OCI-LY7 (cell line): ENCODE measurements at regions not wholly inside any gene's neighbourhood (a gene's known extent, or its start where the extent isn't known, plus 50 kb on each side); places are given as distances from the start of the nearest gene placed in this dataset.
A peak's percentile ranks its signal among the peaks of the same experiment; 100 is the strongest.

Experiments used
- BruUV-seq: library from RNA; stranded (reverse); fragments of 400-500 nt; replicated peaks from 2 replicates; lab custom pipeline; 2021; lab: Mats Ljungman, UMichigan
- CTCF ChIA-PET: fragments of 300-600 bp; sonication (Branson Sonifier 250); formaldehyde crosslinking; loops from one replicate; lab custom pipeline; 2022; ENCODE audit warnings: antibody characterized with exemption; ENCODE audit not compliant: unreplicated experiment; lab: Charles Lee
- POLR2A ChIA-PET: fragments of 300-600 bp; sonication (Branson Sonifier 250); formaldehyde crosslinking; loops from one replicate; lab custom pipeline; 2022; ENCODE audit warnings: antibody characterized with exemption; lab: Charles Lee
- DNase-seq: peaks from one replicate; pipeline ENCODE4 v3.0.0-alpha.2; 2015; ENCODE audit warnings: low spot score
- H2AFZ ChIP-seq: fragments of 200-600 bp; sonication (generic), shearing (Covaris generic); 2 replicates; pipeline ENCODE4 v1.6.1; 2014; ENCODE audit warnings: mild to moderate bottlenecking, antibody characterized with exemption, low read length, moderate library complexity
- H3K27ac ChIP-seq: fragments of 200-600 bp; sonication (generic); 2 replicates; pipeline ENCODE4 v1.5.1; 2014; ENCODE audit warnings: mixed run types, low read depth, mild to moderate bottlenecking, moderate library complexity, low read length, inconsistent platforms; ENCODE audit not compliant: poor library complexity, severe bottlenecking
- H3K36me3 ChIP-seq: fragments of 200-600 bp; sonication (generic); 2 replicates; pipeline ENCODE4 v1.6.1; 2014; ENCODE audit warnings: mild to moderate bottlenecking, antibody characterized with exemption, low read length, moderate library complexity, mixed read lengths; ENCODE audit not compliant: insufficient read depth
- H3K4me1 ChIP-seq: fragments of 200-600 bp; sonication (generic); 2 replicates; pipeline ENCODE4 v1.5.1; 2014; ENCODE audit warnings: mild to moderate bottlenecking, low read length; ENCODE audit not compliant: insufficient read depth, poor library complexity, severe bottlenecking
- H3K4me2 ChIP-seq: fragments of 200-600 bp; sonication (generic); 2 replicates; pipeline ENCODE4 v1.6.1; 2014; ENCODE audit warnings: mild to moderate bottlenecking, low read length
- H3K4me3 ChIP-seq: fragments of 200-600 bp; sonication (generic); 2 replicates; pipeline ENCODE4 v1.5.1; 2014; ENCODE audit warnings: mild to moderate bottlenecking, low read depth, low read length; ENCODE audit not compliant: poor library complexity, severe bottlenecking
- H3K79me2 ChIP-seq: fragments of 200-600 bp; sonication (generic); 2 replicates; pipeline ENCODE4 v1.6.1; 2016; ENCODE audit warnings: low read depth, mild to moderate bottlenecking, low read length, moderate library complexity, mixed read lengths; ENCODE audit not compliant: insufficient read depth
- H3K9me2 ChIP-seq: fragments of 200-600 bp; sonication (generic); 2 replicates; pipeline ENCODE4 v1.6.1; 2016; ENCODE audit warnings: mild to moderate bottlenecking, low read length, mixed read lengths; ENCODE audit not compliant: insufficient read depth
- H3K9me3 ChIP-seq: fragments of 200-600 bp; sonication (generic); 2 replicates; pipeline ENCODE4 v1.6.1; 2014; ENCODE audit warnings: mild to moderate bottlenecking, mixed run types, low read length, mixed read lengths
- H4K20me1 ChIP-seq: fragments of 200-600 bp; sonication (generic); 2 replicates; pipeline ENCODE4 v1.6.1; 2014; ENCODE audit warnings: mild to moderate bottlenecking, antibody characterized with exemption, low read length, moderate library complexity, mixed read lengths; ENCODE audit not compliant: insufficient read depth
- EZH2phosphoT487 ChIP-seq: fragments of 200-600 bp; sonication (generic); IDR thresholded peaks from 2 replicates; pipeline ENCODE4 v1.6.1; 2018; ENCODE audit warnings: low read depth, borderline replicate concordance, mild to moderate bottlenecking, mixed run types, antibody characterized with exemption, low read length, moderate library complexity, mixed read lengths
- intact Hi-C: fragments of 100-400 bp; cut with micrococcal nuclease; formaldehyde crosslinking; loops from one replicate; pipeline ENCODE4 v1.10.0; 2022; ENCODE audit not compliant: unreplicated experiment
- TF ChIP-seq, protein P1 (sequence below): fragments of 200-600 bp; sonication (generic); conservative IDR thresholded peaks from 2 replicates; pipeline ENCODE4 v1.5.1; 2014; ENCODE audit warnings: mild to moderate bottlenecking, antibody characterized with exemption, low read length, moderate library complexity, mixed read lengths

DNA sequence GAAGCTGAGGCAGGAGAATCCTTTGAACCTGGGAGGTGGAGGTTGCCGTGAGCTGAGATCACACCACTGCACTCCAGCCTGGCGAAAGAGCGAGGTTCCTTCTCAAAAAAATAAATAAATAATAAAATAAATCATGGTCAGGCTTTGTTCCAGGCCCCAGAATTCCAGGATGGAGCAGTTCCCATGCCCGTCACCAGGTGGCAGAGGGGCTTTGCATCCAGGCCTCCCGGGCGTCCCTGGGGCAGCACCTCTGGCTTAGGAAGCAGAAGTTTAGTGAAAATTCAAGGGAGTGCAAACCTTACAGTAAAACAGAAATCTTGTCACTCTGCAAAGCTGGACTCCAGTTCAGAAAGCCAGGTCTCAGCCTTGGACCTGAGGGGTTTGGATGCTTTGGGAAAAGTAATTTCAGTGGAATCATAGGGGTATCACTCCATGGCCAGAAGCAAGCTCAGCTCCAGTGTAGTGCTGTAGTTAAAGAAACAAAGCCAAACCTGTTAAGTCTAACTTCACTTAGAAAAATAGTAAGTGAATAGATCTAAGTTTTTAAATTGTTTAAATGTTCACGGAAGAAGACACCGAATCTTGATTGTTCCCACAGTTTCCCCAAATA, 512.7 kb downstream of the CMPK2 start:
- TF ChIP-seq, protein P1, sequence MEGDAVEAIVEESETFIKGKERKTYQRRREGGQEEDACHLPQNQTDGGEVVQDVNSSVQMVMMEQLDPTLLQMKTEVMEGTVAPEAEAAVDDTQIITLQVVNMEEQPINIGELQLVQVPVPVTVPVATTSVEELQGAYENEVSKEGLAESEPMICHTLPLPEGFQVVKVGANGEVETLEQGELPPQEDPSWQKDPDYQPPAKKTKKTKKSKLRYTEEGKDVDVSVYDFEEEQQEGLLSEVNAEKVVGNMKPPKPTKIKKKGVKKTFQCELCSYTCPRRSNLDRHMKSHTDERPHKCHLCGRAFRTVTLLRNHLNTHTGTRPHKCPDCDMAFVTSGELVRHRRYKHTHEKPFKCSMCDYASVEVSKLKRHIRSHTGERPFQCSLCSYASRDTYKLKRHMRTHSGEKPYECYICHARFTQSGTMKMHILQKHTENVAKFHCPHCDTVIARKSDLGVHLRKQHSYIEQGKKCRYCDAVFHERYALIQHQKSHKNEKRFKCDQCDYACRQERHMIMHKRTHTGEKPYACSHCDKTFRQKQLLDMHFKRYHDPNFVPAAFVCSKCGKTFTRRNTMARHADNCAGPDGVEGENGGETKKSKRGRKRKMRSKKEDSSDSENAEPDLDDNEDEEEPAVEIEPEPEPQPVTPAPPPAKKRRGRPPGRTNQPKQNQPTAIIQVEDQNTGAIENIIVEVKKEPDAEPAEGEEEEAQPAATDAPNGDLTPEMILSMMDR, result peak; percentile 50; the same call in 1 of the 2 replicates
- TF ChIP-seq EZH2phosphoT487, result no peak
- Histone ChIP-seq H3K4me1 (peaks cover 91% of the 10 kb centered on the region), H3K9me2 (no peaks in the 10 kb centered on the region), H3K4me2 (peak overlapping the region; percentile 60), H3K4me3 (peak overlapping the region; percentile 28), H4K20me1 (no peaks in the 10 kb centered on the region), H3K27ac (peak overlapping the region; percentile 90), H2AFZ (peak overlapping the region; percentile 83), H3K9me3 (peaks cover 15% of the 10 kb centered on the region; the same call in 1 of the 2 replicates), H3K79me2 (no peaks in the 10 kb centered on the region), H3K36me3 (peaks cover 10% of the 10 kb centered on the region)
- BruUV-seq, result TSS peak; percentile 82
- ChIA-PET POLR2A (interaction anchor here (0.5 to 2.5 kb wide), 5 partner anchors 11 to 658 kb away, joined by 3 to 95 read pairs (median 5); no protein-coding TSS in a partner anchor), CTCF (interaction anchor here (1.0 to 1.1 kb wide), 3 partner anchors 9 to 13 kb away, joined by 3 to 6 read pairs (median 5); no protein-coding TSS in a partner anchor)
- intact Hi-C loops, result loop anchor here (1.0 to 10.0 kb wide), 3 partner anchors 10 to 474 kb away; no protein-coding TSS in a partner anchor
- peak; percentile 18 for DNase-seq

DNA sequence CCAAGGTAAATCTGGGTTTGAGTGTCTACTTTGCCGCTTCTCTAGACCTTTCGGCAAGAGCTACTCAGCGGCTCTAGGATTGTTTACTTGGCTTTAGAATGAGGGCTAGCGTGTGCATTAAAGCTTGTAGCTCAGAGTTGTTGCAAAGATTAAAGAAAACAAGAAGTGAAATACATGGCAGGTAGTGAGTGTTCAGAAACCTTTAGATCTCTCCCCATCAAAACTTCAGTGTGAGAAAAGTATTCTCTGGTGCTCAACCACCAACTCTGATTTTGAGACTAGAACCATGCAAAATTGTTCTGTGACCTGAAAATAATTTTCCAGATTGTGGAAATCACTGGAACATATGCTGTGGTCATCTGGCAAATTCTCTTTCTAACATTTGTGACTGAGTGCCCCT, 512.0 kb downstream of the CMPK2 start:
- TF ChIP-seq EZH2phosphoT487, result no peak
- TF ChIP-seq, protein P1, result no peak
- POLR2A ChIA-PET, result interaction anchor here (0.5 to 2.5 kb wide), 5 partner anchors 12 to 659 kb away, joined by 3 to 95 read pairs (median 5); no protein-coding TSS in a partner anchor
- peak overlapping the region; percentile 28 for H3K4me3 ChIP-seq
- H3K79me2 ChIP-seq, result no peaks in the 10 kb centered on the region
- peaks cover 10% of the 10 kb centered on the region; the same call in 1 of the 2 replicates for H3K9me3 ChIP-seq
- CTCF ChIA-PET, result interaction anchor here (0.6 to 1.0 kb wide), 2 partner anchors 10 to 15 kb away, joined by 4 to 5 read pairs; no protein-coding TSS in a partner anchor
- H4K20me1 ChIP-seq, result no peaks in the 10 kb centered on the region
- intact Hi-C loops, result loop anchor here (5.0 to 10.0 kb wide), 2 partner anchors 439 to 474 kb away; no protein-coding TSS in a partner anchor
- peak; percentile 77 for DNase-seq
- BruUV-seq, result no TSS peak
- H2AFZ ChIP-seq, result peak overlapping the region; percentile 83
- H3K36me3 ChIP-seq, result peaks cover 10% of the 10 kb centered on the region
- peak overlapping the region; percentile 90 for H3K27ac ChIP-seq
- peak overlapping the region; percentile 60 for H3K4me2 ChIP-seq
- H3K4me1 ChIP-seq, result peaks cover 85% of the 10 kb centered on the region
- H3K9me2 ChIP-seq, result no peaks in the 10 kb centered on the region
